OCI-M1 (cell line): ENCODE measurements at regions not wholly inside any gene's neighbourhood (a gene's known extent, or its start where the extent isn't known, plus 50 kb on each side); places are given as distances from the start of the nearest gene placed in this dataset.
"Not testable (repeated sequence)": the region's sequence is repeated elsewhere in the genome, so short reads cannot be mapped to it uniquely, and the experiment has no call there.

Source experiments
- DNase-seq: peaks from one replicate; lab custom pipeline; 2025; lab: John Stamatoyannopoulos, UW

- no peak for DNase-seq
These were observed 1794.7 kb upstream of the PIK3C3 start for GRCh38 chr18:40160361-40160760.

GRCh38 chr18:40159141-40160017 is 1795.7 kb upstream of the PIK3C3 start:
- DNase-seq, result peak; percentile 80

- DNase-seq, result no peak
These were observed 1797.9 kb upstream of the PIK3C3 start for GRCh38 chr18:40157120-40157519.

- DNase-seq, result no peak
These were observed 1802.2 kb upstream of the PIK3C3 start for GRCh38 chr18:40152859-40153258.

- peak; percentile 27 for DNase-seq
These were observed 1806.1 kb upstream of the PIK3C3 start for GRCh38 chr18:40148960-40149359.

- DNase-seq, result no peak
These were observed 1821.8 kb upstream of the PIK3C3 start for GRCh38 chr18:40133253-40133652.

GRCh38 chr18:40132438-40132837 is 1822.6 kb upstream of the PIK3C3 start:
- DNase-seq, result not testable (repeated sequence)

- DNase-seq, result no peak
These were observed 1830.9 kb upstream of the PIK3C3 start for GRCh38 chr18:40124107-40124506.

GRCh38 chr18:40120796-40121391 is 1834.1 kb upstream of the PIK3C3 start:
- DNase-seq, result peak; percentile 79

GRCh38 chr18:40120356-40120755 is 1834.7 kb upstream of the PIK3C3 start:
- DNase-seq, result no peak

- not testable (repeated sequence) for DNase-seq
These were observed 1835.5 kb upstream of the PIK3C3 start for GRCh38 chr18:40119581-40119980.

- no peak for DNase-seq
These were observed 1844.6 kb upstream of the PIK3C3 start for GRCh38 chr18:40110455-40110854.

GRCh38 chr18:40109252-40110049 is 1845.6 kb upstream of the PIK3C3 start:
- DNase-seq, result peak; percentile 59

GRCh38 chr18:40108596-40108995 is 1846.4 kb upstream of the PIK3C3 start:
- no peak for DNase-seq

GRCh38 chr18:40102903-40103302 is 1852.1 kb upstream of the PIK3C3 start:
- DNase-seq, result peak; percentile 35

- no peak for DNase-seq
These were observed 1855.4 kb upstream of the PIK3C3 start for GRCh38 chr18:40099641-40100040.

- no peak for DNase-seq
These were observed 1858.4 kb upstream of the PIK3C3 start for GRCh38 chr18:40096675-40097074.

- DNase-seq, result no peak
These were observed 1860.6 kb upstream of the PIK3C3 start for GRCh38 chr18:40094441-40094840.

GRCh38 chr18:40088130-40088529 is 1866.9 kb upstream of the PIK3C3 start:
- DNase-seq, result peak; percentile 67

GRCh38 chr18:40079786-40080185 is 1875.2 kb upstream of the PIK3C3 start:
- DNase-seq, result no peak

GRCh38 chr18:40075616-40076015 is 1879.4 kb upstream of the PIK3C3 start:
- no peak for DNase-seq

GRCh38 chr18:40072761-40073160 is 1882.3 kb upstream of the PIK3C3 start:
- no peak for DNase-seq

- DNase-seq, result no peak
These were observed 1888.7 kb upstream of the PIK3C3 start for GRCh38 chr18:40066368-40066767.
